SK-N-SH treated with all-trans-retinoic acid at 6 μM for 48 hours (cell line): ENCODE measurements at regions not wholly inside any gene's neighbourhood (a gene's known extent, or its start where the extent isn't known, plus 50 kb on each side); places are given as distances from the start of the nearest gene placed in this dataset.

Experiments used
- ATAC-seq: fragments of 200-7000 bp; cut with Tn5 transposase; 3 replicates; pipeline ENCODE4 v1.9.1; 2020; ENCODE audit warnings: mild to moderate bottlenecking, moderate library complexity
- BACH2 ChIP-seq: fragments of 250-450 bp; sonication (Bioruptor Pico); IDR thresholded peaks from 2 replicates; pipeline ENCODE4 v1.9.0; 2021; ENCODE audit warnings: mild to moderate bottlenecking, borderline replicate concordance
- CSDC2 ChIP-seq: fragments of 250-450 bp; sonication (Bioruptor Pico); IDR thresholded peaks from 2 replicates; pipeline ENCODE4 v1.5.0; 2020; ENCODE audit warnings: mild to moderate bottlenecking, moderate library complexity
- ESRRG ChIP-seq: fragments of 250-450 bp; sonication (Bioruptor Pico); IDR thresholded peaks from 2 replicates; pipeline ENCODE4 v1.6.1; 2021; ENCODE audit warnings: mild to moderate bottlenecking
- ISL1 ChIP-seq: fragments of 250-450 bp; sonication (Bioruptor Pico); IDR thresholded peaks from 2 replicates; pipeline ENCODE4 v2.1.2; 2022; ENCODE audit warnings: mild to moderate bottlenecking, moderate library complexity
- OSR1 ChIP-seq: fragments of 250-450 bp; sonication (Bioruptor Pico); IDR thresholded peaks from 2 replicates; pipeline ENCODE4 v1.8.0; 2022; ENCODE audit warnings: moderate library complexity, mild to moderate bottlenecking, inconsistent platforms
- PPARA ChIP-seq: fragments of 250-450 bp; sonication (Bioruptor Pico); IDR thresholded peaks from 2 replicates; pipeline ENCODE4 v1.5.0; 2020; ENCODE audit warnings: mild to moderate bottlenecking, borderline replicate concordance
- RARB ChIP-seq: fragments of 250-450 bp; sonication (Bioruptor Pico); IDR thresholded peaks from 2 replicates; pipeline ENCODE4 v1.8.0; 2021; ENCODE audit warnings: mild to moderate bottlenecking, moderate library complexity
- SNAI2 ChIP-seq: fragments of 250-450 bp; sonication (Bioruptor Pico); IDR thresholded peaks from 2 replicates; pipeline ENCODE4 v1.5.0; 2020; ENCODE audit warnings: mild to moderate bottlenecking, moderate library complexity
- TOX ChIP-seq: fragments of 250-450 bp; sonication (Bioruptor Pico); IDR thresholded peaks from 2 replicates; pipeline ENCODE4 v1.8.0; 2021; ENCODE audit warnings: mild to moderate bottlenecking, moderate library complexity, borderline replicate concordance
- ZC3H10 ChIP-seq: fragments of 250-450 bp; sonication (Bioruptor Pico); IDR thresholded peaks from 2 replicates; pipeline ENCODE4 v1.5.1; 2021; ENCODE audit warnings: mild to moderate bottlenecking, moderate library complexity
- ZFP3 ChIP-seq: fragments of 250-450 bp; sonication (Bioruptor Pico); IDR thresholded peaks from 2 replicates; pipeline ENCODE4 v1.5.0; 2020; ENCODE audit warnings: mild to moderate bottlenecking, moderate library complexity
- ZFP30 ChIP-seq: fragments of 450-650 bp; formaldehyde crosslinking; IDR thresholded peaks from 2 replicates; pipeline ENCODE4 v1.5.0; 2022; ENCODE audit warnings: mild to moderate bottlenecking, moderate library complexity
- ZNF70 ChIP-seq: fragments of 450-650 bp; formaldehyde crosslinking; IDR thresholded peaks from 2 replicates; pipeline ENCODE4 v1.5.0; 2020; ENCODE audit warnings: mild to moderate bottlenecking, moderate library complexity
- ZNF8 ChIP-seq: fragments of 450-650 bp; formaldehyde crosslinking; IDR thresholded peaks from 2 replicates; pipeline ENCODE4 v1.5.0; 2020; ENCODE audit warnings: mild to moderate bottlenecking, moderate library complexity
- TF ChIP-seq, protein P1 (sequence below): fragments of 250-450 bp; sonication (Bioruptor Pico); IDR thresholded peaks from 2 replicates; pipeline ENCODE4 v1.5.1; 2021; ENCODE audit warnings: mild to moderate bottlenecking, moderate library complexity
- TF ChIP-seq, protein P2 (sequence below): fragments of 250-450 bp; sonication (Bioruptor Pico); IDR thresholded peaks from 2 replicates; pipeline ENCODE4 v1.8.0; 2021; ENCODE audit warnings: low read depth, mild to moderate bottlenecking, moderate library complexity, borderline replicate concordance
- TF ChIP-seq, protein P3 (sequence below): fragments of 250-450 bp; sonication (Bioruptor Pico); IDR thresholded peaks from 2 replicates; pipeline ENCODE4 v1.5.1; 2020; ENCODE audit warnings: low read depth, mild to moderate bottlenecking, moderate library complexity
- TF ChIP-seq, protein P4 (sequence below): fragments of 250-450 bp; sonication (Bioruptor Pico); IDR thresholded peaks from 2 replicates; pipeline ENCODE4 v1.8.0; 2020; ENCODE audit warnings: mild to moderate bottlenecking, moderate library complexity, borderline replicate concordance
- TF ChIP-seq, protein P5 (sequence below): fragments of 250-450 bp; sonication (Bioruptor Pico); IDR thresholded peaks from 2 replicates; pipeline ENCODE4 v1.5.0; 2020; ENCODE audit warnings: mild to moderate bottlenecking, moderate library complexity

DNA sequence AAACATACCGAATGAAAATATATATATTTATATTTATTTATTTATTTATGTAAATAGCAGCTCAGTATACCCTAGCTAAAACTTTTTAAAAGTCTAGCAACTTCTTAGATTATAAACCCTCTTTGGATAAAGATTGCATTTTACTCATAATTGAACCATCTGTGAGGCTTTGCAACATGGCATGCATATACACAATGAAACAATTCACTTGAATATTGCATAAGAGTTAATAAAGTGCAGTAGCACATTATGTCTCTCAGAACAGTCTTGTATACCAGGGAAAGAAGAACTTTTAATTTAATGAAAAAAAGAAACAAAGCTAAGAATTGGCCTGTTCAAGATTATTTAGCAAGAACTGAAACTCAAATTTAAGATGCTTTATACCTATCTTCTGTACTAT lies 1363.9 kb upstream of the ADGRL2 start:
- ATAC-seq = no peak
- TF ChIP-seq ISL1 (CRISPR knock-in tag) (no peak), ZC3H10 (CRISPR knock-in tag) (no peak), ZNF70 (no peak), ZFP3 (CRISPR knock-in tag) (no peak), TOX (CRISPR knock-in tag) (no peak), ESRRG (CRISPR knock-in tag) (no peak)
- TF ChIP-seq, protein P1, sequence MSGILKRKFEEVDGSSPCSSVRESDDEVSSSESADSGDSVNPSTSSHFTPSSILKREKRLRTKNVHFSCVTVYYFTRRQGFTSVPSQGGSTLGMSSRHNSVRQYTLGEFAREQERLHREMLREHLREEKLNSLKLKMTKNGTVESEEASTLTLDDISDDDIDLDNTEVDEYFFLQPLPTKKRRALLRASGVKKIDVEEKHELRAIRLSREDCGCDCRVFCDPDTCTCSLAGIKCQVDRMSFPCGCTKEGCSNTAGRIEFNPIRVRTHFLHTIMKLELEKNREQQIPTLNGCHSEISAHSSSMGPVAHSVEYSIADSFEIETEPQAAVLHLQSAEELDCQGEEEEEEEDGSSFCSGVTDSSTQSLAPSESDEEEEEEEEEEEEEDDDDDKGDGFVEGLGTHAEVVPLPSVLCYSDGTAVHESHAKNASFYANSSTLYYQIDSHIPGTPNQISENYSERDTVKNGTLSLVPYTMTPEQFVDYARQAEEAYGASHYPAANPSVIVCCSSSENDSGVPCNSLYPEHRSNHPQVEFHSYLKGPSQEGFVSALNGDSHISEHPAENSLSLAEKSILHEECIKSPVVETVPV (CRISPR knock-in tag) = no peak

DNA sequence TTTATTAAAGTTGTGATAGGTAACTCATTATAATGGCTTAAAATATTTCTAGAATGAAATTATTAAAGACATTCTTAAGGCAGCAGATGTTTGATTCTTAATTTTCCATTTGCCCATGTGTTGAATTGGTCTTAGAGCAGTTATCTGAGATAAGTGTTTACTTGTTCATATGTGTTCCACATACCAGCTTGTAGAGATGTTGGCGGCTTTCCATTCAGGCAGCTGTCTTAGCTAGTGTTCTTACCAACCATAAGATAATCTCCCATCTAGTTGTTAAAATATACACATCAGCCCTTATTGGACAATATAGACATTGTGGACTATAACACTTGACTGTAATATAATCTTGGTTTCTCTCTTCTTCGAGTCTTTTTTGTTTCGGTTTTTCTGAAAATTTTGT lies 1372.9 kb upstream of the ADGRL2 start:
- ATAC-seq = no peak

More for the DNA sequence above, 1372.9 kb upstream of the ADGRL2 start:
- TF ChIP-seq ESRRG (CRISPR knock-in tag) = no peak
- TF ChIP-seq CSDC2 (CRISPR knock-in tag) = no peak
- no peak for TF ChIP-seq OSR1 (CRISPR knock-in tag)
- no peak for TF ChIP-seq PPARA
- TF ChIP-seq ZC3H10 (CRISPR knock-in tag) = no peak
- no peak for TF ChIP-seq ZNF8 (CRISPR knock-in tag)
- TF ChIP-seq ISL1 (CRISPR knock-in tag) = no peak
- TF ChIP-seq, protein P2, sequence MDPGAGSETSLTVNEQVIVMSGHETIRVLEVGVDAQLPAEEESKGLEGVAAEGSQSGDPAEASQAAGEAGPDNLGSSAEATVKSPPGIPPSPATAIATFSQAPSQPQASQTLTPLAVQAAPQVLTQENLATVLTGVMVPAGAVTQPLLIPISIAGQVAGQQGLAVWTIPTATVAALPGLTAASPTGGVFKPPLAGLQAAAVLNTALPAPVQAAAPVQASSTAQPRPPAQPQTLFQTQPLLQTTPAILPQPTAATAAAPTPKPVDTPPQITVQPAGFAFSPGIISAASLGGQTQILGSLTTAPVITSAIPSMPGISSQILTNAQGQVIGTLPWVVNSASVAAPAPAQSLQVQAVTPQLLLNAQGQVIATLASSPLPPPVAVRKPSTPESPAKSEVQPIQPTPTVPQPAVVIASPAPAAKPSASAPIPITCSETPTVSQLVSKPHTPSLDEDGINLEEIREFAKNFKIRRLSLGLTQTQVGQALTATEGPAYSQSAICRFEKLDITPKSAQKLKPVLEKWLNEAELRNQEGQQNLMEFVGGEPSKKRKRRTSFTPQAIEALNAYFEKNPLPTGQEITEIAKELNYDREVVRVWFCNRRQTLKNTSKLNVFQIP (CRISPR knock-in tag) = no peak
- TF ChIP-seq, protein P3, sequence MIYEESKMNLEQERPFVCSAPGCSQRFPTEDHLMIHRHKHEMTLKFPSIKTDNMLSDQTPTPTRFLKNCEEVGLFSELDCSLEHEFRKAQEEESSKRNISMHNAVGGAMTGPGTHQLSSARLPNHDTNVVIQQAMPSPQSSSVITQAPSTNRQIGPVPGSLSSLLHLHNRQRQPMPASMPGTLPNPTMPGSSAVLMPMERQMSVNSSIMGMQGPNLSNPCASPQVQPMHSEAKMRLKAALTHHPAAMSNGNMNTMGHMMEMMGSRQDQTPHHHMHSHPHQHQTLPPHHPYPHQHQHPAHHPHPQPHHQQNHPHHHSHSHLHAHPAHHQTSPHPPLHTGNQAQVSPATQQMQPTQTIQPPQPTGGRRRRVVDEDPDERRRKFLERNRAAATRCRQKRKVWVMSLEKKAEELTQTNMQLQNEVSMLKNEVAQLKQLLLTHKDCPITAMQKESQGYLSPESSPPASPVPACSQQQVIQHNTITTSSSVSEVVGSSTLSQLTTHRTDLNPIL (CRISPR knock-in tag) = no peak
- TF ChIP-seq ZNF70 = no peak
- no peak for TF ChIP-seq SNAI2 (CRISPR knock-in tag)
- TF ChIP-seq, protein P4, sequence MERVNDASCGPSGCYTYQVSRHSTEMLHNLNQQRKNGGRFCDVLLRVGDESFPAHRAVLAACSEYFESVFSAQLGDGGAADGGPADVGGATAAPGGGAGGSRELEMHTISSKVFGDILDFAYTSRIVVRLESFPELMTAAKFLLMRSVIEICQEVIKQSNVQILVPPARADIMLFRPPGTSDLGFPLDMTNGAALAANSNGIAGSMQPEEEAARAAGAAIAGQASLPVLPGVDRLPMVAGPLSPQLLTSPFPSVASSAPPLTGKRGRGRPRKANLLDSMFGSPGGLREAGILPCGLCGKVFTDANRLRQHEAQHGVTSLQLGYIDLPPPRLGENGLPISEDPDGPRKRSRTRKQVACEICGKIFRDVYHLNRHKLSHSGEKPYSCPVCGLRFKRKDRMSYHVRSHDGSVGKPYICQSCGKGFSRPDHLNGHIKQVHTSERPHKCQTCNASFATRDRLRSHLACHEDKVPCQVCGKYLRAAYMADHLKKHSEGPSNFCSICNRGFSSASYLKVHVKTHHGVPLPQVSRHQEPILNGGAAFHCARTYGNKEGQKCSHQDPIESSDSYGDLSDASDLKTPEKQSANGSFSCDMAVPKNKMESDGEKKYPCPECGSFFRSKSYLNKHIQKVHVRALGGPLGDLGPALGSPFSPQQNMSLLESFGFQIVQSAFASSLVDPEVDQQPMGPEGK (CRISPR knock-in tag) = no peak
- TF ChIP-seq, protein P5, sequence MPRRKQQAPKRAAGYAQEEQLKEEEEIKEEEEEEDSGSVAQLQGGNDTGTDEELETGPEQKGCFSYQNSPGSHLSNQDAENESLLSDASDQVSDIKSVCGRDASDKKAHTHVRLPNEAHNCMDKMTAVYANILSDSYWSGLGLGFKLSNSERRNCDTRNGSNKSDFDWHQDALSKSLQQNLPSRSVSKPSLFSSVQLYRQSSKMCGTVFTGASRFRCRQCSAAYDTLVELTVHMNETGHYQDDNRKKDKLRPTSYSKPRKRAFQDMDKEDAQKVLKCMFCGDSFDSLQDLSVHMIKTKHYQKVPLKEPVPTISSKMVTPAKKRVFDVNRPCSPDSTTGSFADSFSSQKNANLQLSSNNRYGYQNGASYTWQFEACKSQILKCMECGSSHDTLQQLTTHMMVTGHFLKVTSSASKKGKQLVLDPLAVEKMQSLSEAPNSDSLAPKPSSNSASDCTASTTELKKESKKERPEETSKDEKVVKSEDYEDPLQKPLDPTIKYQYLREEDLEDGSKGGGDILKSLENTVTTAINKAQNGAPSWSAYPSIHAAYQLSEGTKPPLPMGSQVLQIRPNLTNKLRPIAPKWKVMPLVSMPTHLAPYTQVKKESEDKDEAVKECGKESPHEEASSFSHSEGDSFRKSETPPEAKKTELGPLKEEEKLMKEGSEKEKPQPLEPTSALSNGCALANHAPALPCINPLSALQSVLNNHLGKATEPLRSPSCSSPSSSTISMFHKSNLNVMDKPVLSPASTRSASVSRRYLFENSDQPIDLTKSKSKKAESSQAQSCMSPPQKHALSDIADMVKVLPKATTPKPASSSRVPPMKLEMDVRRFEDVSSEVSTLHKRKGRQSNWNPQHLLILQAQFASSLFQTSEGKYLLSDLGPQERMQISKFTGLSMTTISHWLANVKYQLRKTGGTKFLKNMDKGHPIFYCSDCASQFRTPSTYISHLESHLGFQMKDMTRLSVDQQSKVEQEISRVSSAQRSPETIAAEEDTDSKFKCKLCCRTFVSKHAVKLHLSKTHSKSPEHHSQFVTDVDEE = no peak
- TF ChIP-seq RARB (CRISPR knock-in tag) = no peak
- TF ChIP-seq TOX (CRISPR knock-in tag) = no peak
- no peak for TF ChIP-seq ZFP30 (CRISPR knock-in tag)
- TF ChIP-seq BACH2 = no peak
- TF ChIP-seq, protein P1 (CRISPR knock-in tag) = no peak
